GM12874 (cell line): ENCODE measurements at regions not wholly inside any gene's neighbourhood (a gene's known extent, or its start where the extent isn't known, plus 50 kb on each side); places are given as distances from the start of the nearest gene placed in this dataset.

Experiments used
- CTCF ChIP-seq: IDR thresholded peaks from 2 replicates; pipeline ENCODE4 v1.5.1; 2011; ENCODE audit warnings: low read depth, mild to moderate bottlenecking, control low read depth, low read length, moderate library complexity; ENCODE audit not compliant: insufficient read depth

DNA sequence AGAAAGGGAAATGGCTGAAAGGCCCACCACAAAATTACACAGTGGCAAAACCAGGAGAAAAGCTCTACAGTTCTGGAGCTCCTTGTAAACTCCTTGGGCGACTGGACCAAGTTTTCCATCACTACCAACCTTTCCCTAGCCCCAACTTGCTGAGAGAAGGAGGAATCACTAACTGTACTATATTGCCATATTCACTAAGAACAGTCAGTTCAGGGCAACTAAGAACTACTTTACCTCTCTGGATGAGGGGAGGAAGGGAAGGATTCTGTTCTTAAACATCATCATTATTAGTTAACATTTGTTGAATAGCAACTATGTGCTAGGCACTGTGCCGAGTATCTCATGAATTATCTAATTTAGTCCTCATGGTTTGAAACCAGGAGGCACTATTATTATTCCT is 98.1 kb upstream of the SVIL start:
- TF ChIP-seq CTCF = no peak

DNA sequence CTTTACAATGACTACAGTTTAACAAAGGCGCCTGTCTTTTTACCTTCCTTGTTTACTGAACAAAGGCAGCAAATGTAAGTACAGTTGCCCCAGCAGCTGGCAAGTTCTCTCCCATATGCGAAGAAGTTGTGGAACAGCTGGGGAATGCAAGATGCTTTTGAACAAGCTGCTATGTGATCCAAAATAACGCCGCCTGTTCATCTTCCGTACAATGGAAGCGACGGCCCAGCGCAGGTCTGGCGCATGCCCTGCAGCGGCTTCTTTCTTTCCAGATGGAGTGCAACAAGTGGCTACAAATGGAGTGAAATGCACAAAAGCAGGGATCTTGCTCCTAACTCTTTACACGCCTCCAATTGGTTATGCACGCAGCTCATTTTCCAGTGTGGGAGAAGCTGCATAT is 97.0 kb upstream of the SVIL start:
- TF ChIP-seq CTCF = no peak

DNA sequence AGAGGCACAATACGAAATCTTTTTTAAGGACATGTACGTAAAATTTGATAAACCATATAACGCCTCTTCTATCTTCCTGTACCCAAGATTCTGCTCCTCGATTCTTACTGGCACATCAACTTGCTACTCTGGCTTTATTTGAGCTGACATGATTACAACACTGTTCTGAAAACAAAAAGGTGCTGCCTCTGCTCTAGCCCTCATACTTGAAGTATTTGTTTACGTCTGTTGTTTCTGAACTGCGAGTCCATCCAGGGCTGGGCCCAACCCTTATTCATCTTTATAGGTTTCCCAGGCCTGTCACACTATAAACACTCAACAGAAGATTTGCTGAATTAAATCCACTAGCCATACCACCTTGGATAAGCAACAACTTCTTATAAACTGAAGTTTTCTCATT is 96.2 kb upstream of the SVIL start:
- no peak for TF ChIP-seq CTCF

- TF ChIP-seq CTCF = no peak
Measured at GRCh38 chr10:29730458-29730857, 95.7 kb upstream of the SVIL start.

GRCh38 chr10:29728541-29729049 is 93.8 kb upstream of the SVIL start:
- TF ChIP-seq CTCF = no peak

- TF ChIP-seq CTCF = no peak
Measured at GRCh38 chr10:29725133-29725720, 90.5 kb upstream of the SVIL start.

DNA sequence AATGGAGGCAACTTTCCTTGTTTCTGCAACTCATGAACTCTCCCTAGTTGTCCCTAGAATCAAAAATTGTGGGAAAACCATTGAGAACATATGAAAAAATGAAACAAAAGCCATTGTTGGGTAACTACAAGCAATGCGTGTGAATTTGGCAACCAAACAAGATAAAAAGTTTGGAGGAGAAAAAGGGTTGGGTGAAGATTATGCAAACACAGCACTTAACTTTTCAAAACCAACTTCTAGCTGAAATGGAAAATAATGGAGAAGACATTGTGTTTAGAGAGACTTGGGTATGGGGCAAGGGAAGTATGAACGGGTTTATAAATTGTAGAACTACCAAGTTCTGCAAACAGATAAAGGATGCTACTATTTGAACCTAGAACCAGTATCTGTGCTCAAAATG is 89.0 kb upstream of the SVIL start:
- no peak for TF ChIP-seq CTCF
